HEK293T (cell line): ENCODE measurements at regions not wholly inside any gene's neighbourhood (a gene's known extent, or its start where the extent isn't known, plus 50 kb on each side); places are given as distances from the start of the nearest gene placed in this dataset.

Experiments used
- FOXM1 ChIP-seq: fragments of 450-650 bp; IDR thresholded peaks from 2 replicates; pipeline ENCODE4 v1.6.1; 2017; ENCODE audit warnings: mild to moderate bottlenecking, borderline replicate concordance
- HDGF ChIP-seq: fragments of 450-650 bp; IDR thresholded peaks from 2 replicates; pipeline ENCODE4 v1.6.1; 2017; ENCODE audit warnings: antibody characterized with exemption, borderline replicate concordance
- SP1 ChIP-seq: fragments of 450-650 bp; IDR thresholded peaks from 2 replicates; pipeline ENCODE4 v1.6.1; 2017
- TF ChIP-seq, protein P1 (sequence below): fragments of 450-650 bp; IDR thresholded peaks from 2 replicates; pipeline ENCODE4 v1.6.1; 2016

DNA sequence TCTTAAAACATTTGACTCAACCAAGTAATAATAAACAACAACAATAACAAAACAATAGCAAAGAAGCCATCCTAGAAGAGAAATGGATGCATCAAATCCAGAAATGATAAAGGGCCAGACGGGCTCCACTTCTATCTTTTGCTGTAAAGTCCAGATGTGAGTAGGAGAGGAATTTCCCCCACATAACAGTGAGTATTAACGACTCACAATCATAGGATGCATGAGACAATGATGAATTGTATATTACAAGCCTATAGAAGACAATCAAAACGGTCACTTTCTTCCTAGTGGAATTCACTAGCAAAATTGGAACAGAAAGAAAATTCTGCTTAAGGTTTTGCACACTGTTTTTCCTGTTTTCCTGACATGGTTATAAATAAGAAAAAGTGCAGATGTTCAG is 97.0 kb upstream of the PREP start:
- TF ChIP-seq, protein P1, sequence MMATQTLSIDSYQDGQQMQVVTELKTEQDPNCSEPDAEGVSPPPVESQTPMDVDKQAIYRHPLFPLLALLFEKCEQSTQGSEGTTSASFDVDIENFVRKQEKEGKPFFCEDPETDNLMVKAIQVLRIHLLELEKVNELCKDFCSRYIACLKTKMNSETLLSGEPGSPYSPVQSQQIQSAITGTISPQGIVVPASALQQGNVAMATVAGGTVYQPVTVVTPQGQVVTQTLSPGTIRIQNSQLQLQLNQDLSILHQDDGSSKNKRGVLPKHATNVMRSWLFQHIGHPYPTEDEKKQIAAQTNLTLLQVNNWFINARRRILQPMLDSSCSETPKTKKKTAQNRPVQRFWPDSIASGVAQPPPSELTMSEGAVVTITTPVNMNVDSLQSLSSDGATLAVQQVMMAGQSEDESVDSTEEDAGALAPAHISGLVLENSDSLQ, result no peak
- TF ChIP-seq FOXM1 (no peak), SP1 (no peak), HDGF (no peak)
